Tibial artery (tissue), 4 donors: ENCODE measurements at regions not wholly inside any gene's neighbourhood (a gene's known extent, or its start where the extent isn't known, plus 50 kb on each side); places are given as distances from the start of the nearest gene placed in this dataset.

Experiments
- DNase-seq, 2 donors: peaks; one replicate each; pipeline ENCODE4 v3.0.0-alpha.2; 2019
- H3K27ac ChIP-seq, 2 donors: fragments of 200-600 bp; sonication (generic) in 1 of 2; 1 replicate in 1 of 2; 2 replicates in 1 of 2; pipeline ENCODE4 v1.5.1; 2018 to 2019; ENCODE audit warnings: mild to moderate bottlenecking in 1 of 2
- H3K27me3 ChIP-seq, 2 donors: fragments of 200-600 bp; sonication (generic) in 1 of 2; one replicate each; pipeline versions ENCODE4 v1.5.1 to v1.6.0; 2016 to 2019
- H3K36me3 ChIP-seq, 3 donors: fragments of 200-600 bp; sonication (generic) in 2 of 3; one replicate each; pipeline ENCODE4 v1.5.1; 2016 to 2019; ENCODE audit warnings: mild to moderate bottlenecking in 2 of 3
- H3K4me1 ChIP-seq, 4 donors: fragments of 200-600 bp; sonication (generic) in 2 of 4; 1 replicate in 3 of 4; 2 replicates in 1 of 4; pipeline ENCODE4 v1.5.1; 2016 to 2019
- H3K4me3 ChIP-seq, 2 donors: fragments of 200-600 bp; sonication (generic) in 1 of 2; 1 replicate in 1 of 2; 2 replicates in 1 of 2; pipeline ENCODE4 v1.5.1; 2018 to 2019; ENCODE audit warnings: mild to moderate bottlenecking in 2 of 2
- H3K9me3 ChIP-seq, 3 donors: fragments of 200-600 bp; sonication (generic) in 1 of 3; one replicate each; pipeline ENCODE4 v1.5.1; 2016 to 2019
- CTCF ChIP-seq, 2 experiments: fragments of 200-600 bp in 1 of 2; fragments of 450-650 bp in 1 of 2; IDR thresholded peaks; one replicate each; pipeline ENCODE4 v1.5.1; 2017 to 2019; ENCODE audit warnings: antibody characterized with exemption in 2 of 2, mild to moderate bottlenecking in 1 of 2, moderate library complexity in 1 of 2
- intact Hi-C: fragments of 100-400 bp; cut with DNase I; formaldehyde crosslinking; loops from one replicate; pipeline ENCODE4 v1.15.0; 2023; ENCODE audit warnings: low total_unique reads

DNA sequence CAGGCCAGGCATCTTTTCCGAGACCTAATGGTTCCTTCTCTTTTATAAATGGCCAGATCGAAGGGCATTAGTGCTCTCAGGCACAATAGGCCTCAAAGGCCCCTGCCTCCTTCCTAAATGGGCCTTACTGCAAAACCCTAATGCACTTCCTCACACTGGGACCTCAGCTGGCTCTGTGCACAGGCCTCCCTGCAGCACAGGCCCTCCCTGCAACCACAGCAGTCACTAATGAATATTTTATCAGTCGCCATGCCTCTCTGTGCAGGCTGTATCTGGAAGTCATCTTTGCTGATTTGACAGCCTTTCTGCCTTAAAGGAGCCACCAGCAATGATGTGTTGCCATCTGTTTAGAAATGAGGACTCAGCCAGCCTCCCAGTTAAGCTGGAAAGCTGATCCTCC is 54.9 kb upstream of the SDK1 start:
- peaks cover 0 to 37% (median 16%) of the 10 kb centered on the region in 4 donors for H3K4me1 ChIP-seq
- H3K27ac ChIP-seq, result peak overlapping the region; percentile 71 to 80
- intact Hi-C loops, result no loop called here

GRCh38 chr7:3246651-3247050 is 54.4 kb upstream of the SDK1 start:
- peaks cover 0 to 37% (median 16%) of the 10 kb centered on the region in 4 donors for H3K4me1 ChIP-seq
- H3K27ac ChIP-seq, result peak overlapping the region; percentile 71 to 80
- DNase-seq, result no peak
- no peaks in the 10 kb centered on the region for H3K27me3 ChIP-seq
- peaks cover 0 to 5% (median 0%) of the 10 kb centered on the region in 3 donors for H3K9me3 ChIP-seq
- no peak for TF ChIP-seq CTCF (IDR thresholded peaks at IDR 0.05)
- no peak overlapping the region for H3K4me3 ChIP-seq
- intact Hi-C loops, result no loop called here
- no peaks in the 10 kb centered on the region for H3K36me3 ChIP-seq

More for the DNA sequence above, 54.9 kb upstream of the SDK1 start:
- Histone ChIP-seq H3K9me3 (peaks cover 0 to 5% (median 0%) of the 10 kb centered on the region in 3 donors), H3K36me3 (no peaks in the 10 kb centered on the region), H3K4me3 (no peak overlapping the region), H3K27me3 (no peaks in the 10 kb centered on the region)
- no peak for DNase-seq
- no peak for TF ChIP-seq CTCF (IDR thresholded peaks at IDR 0.05)

- no peak for TF ChIP-seq CTCF (IDR thresholded peaks at IDR 0.05)
- intact Hi-C loops, result no loop called here
- DNase-seq, result no peak
- no peaks in the 10 kb centered on the region for H3K36me3 ChIP-seq
- H3K27me3 ChIP-seq, result no peaks in the 10 kb centered on the region
- H3K9me3 ChIP-seq, result peaks cover 0 to 5% (median 0%) of the 10 kb centered on the region in 3 donors
- H3K4me1 ChIP-seq, result peaks cover 0 to 10% (median under 1%) of the 10 kb centered on the region in 4 donors
- no peak overlapping the region for H3K4me3 ChIP-seq
- no peak overlapping the region for H3K27ac ChIP-seq
These were observed 50.3 kb upstream of the SDK1 start for GRCh38 chr7:3250725-3251124.
